Panc1 (cell line): ENCODE measurements at regions not wholly inside any gene's neighbourhood (a gene's known extent, or its start where the extent isn't known, plus 50 kb on each side); places are given as distances from the start of the nearest gene placed in this dataset.

ENCODE experiments used
- ATAC-seq: fragments of 200-7000 bp; cut with Tn5 transposase; 2 replicates; pipeline ENCODE4 v1.9.1; 2020; ENCODE audit warnings: mild to moderate bottlenecking, moderate library complexity
- BruUV-seq: library from RNA; stranded (reverse); fragments of 400-500 nt; replicated peaks from 2 replicates; lab custom pipeline; 2021; lab: Mats Ljungman, UMichigan
- CTCF ChIA-PET: fragments of 300-600 bp; sonication (Branson Sonifier 250); formaldehyde crosslinking; loops from one replicate; lab custom pipeline; 2022; ENCODE audit warnings: antibody characterized with exemption; lab: Charles Lee
- POLR2A ChIA-PET: fragments of 300-600 bp; sonication (Branson Sonifier 250); formaldehyde crosslinking; loops from one replicate; lab custom pipeline; 2022; ENCODE audit warnings: antibody characterized with exemption; lab: Charles Lee
- DNase-seq: peaks from one replicate; pipeline ENCODE4 v3.0.0-alpha.2; 2010; ENCODE audit warnings: low read depth, low spot score
- H3K27ac ChIP-seq: 2 replicates; pipeline ENCODE4 v1.5.1; 2011; ENCODE audit warnings: mild to moderate bottlenecking, low read length, inconsistent platforms
- H3K27me3 ChIP-seq: fragments of 200-500 bp; sonication (Bioruptor generic); 2 replicates; pipeline ENCODE4 v1.6.0; 2014; ENCODE audit warnings: low read length, inconsistent platforms; ENCODE audit not compliant: control insufficient read depth, insufficient read depth
- H3K36me3 ChIP-seq: fragments of 200-500 bp; sonication (Bioruptor generic); 2 replicates; pipeline ENCODE4 v1.5.1; 2014; ENCODE audit warnings: inconsistent platforms, mild to moderate bottlenecking, low read length, moderate library complexity; ENCODE audit not compliant: control insufficient read depth, insufficient read depth
- H3K4me1 ChIP-seq: 2 replicates; pipeline ENCODE4 v1.5.1; 2011; ENCODE audit warnings: inconsistent platforms, mild to moderate bottlenecking, low read length, moderate library complexity; ENCODE audit not compliant: control insufficient read depth, insufficient read depth
- H3K4me3 ChIP-seq, 2 experiments: 2 replicates each; pipeline ENCODE4 v1.5.1; 2011 to 2012; ENCODE audit warnings: low read depth in 2 of 2, low read length in 2 of 2, mild to moderate bottlenecking in 2 of 2, inconsistent platforms in 1 of 2, moderate library complexity in 1 of 2
- H3K9me3 ChIP-seq: fragments of 200-500 bp; sonication (Bioruptor generic); 2 replicates; pipeline ENCODE4 v1.5.1; 2014; ENCODE audit warnings: low read depth, mild to moderate bottlenecking, inconsistent platforms, low read length, moderate library complexity; ENCODE audit not compliant: control insufficient read depth, insufficient read depth
- CTCF ChIP-seq: fragments of 450-650 bp; IDR thresholded peaks from 2 replicates; pipeline ENCODE4 v1.5.1; 2017; ENCODE audit warnings: mild to moderate bottlenecking
- POLR2AphosphoS5 ChIP-seq: IDR thresholded peaks from 2 replicates; pipeline ENCODE4 v1.6.1; 2012; ENCODE audit warnings: mild to moderate bottlenecking, low read depth, low read length, moderate library complexity
- REST ChIP-seq, 2 experiments: IDR thresholded peaks; 2 replicates each; pipeline ENCODE4 v1.6.1; 2011 to 2012; ENCODE audit warnings: low read depth in 2 of 2, control low read depth in 1 of 2, low read length in 1 of 2, mild to moderate bottlenecking in 1 of 2, moderate library complexity in 1 of 2; ENCODE audit not compliant: insufficient read depth in 1 of 2
- SIN3A ChIP-seq: IDR thresholded peaks from 2 replicates; pipeline ENCODE4 v1.6.1; 2012; ENCODE audit warnings: low read depth, mild to moderate bottlenecking, low read length, moderate library complexity, borderline replicate concordance; ENCODE audit not compliant: insufficient read depth
- TCF7L2 ChIP-seq: IDR thresholded peaks from 2 replicates; pipeline ENCODE4 v1.6.1; 2011; ENCODE audit warnings: mild to moderate bottlenecking, low read depth, low read length, inconsistent platforms
- in situ Hi-C: cut with HindIII; loops from 2 replicates; pipeline ENCODE4 v1.10.0; 2016; ENCODE audit warnings: low sequenced_read_pairs, low pct_unique_long_range_greater_than_20kb
- intact Hi-C: fragments of 100-400 bp; cut with micrococcal nuclease; formaldehyde crosslinking; loops from one replicate; pipeline ENCODE4 v1.10.0; 2022; ENCODE audit not compliant: unreplicated experiment

- no peak for DNase-seq
- in situ Hi-C loops, result no loop called here
- intact Hi-C loops, result no loop called here
These were observed 75.4 kb upstream of the IGFBP5 start for GRCh38 chr2:216770717-216771116.

GRCh38 chr2:216770050-216770449, 74.7 kb upstream of the IGFBP5 start:
- no TSS peak for BruUV-seq
- DNase-seq, result no peak
- ChIA-PET POLR2A (no interaction called here), CTCF (interaction anchor here (0.6 kb wide), 1 partner anchor 16 kb away, joined by 4 read pairs; no protein-coding TSS in a partner anchor)
- Histone ChIP-seq H3K4me1 (no peaks in the 10 kb centered on the region), H3K36me3 (no peaks in the 10 kb centered on the region), H3K4me3 (no peak overlapping the region), H3K9me3 (no peaks in the 10 kb centered on the region), H3K27me3 (no peaks in the 10 kb centered on the region; the same call in 1 of the 2 replicates), H3K27ac (no peak overlapping the region)
- no peak for ATAC-seq
- intact Hi-C loops, result no loop called here
- no peak for TF ChIP-seq POLR2AphosphoS5
- TF ChIP-seq TCF7L2, result no peak
- no peak for TF ChIP-seq CTCF
- TF ChIP-seq REST (IDR thresholded peaks at IDR 0.05; ENCODE audit: insufficient read depth in 1 of 2, low read depth in 2 of 2, low read length in 1 of 2), result no peak
- TF ChIP-seq SIN3A, result no peak
- in situ Hi-C loops, result no loop called here

More at GRCh38 chr2:216770717-216771116, 75.4 kb upstream of the IGFBP5 start:
- ATAC-seq, result no peak
- no peaks in the 10 kb centered on the region for H3K4me1 ChIP-seq
- TF ChIP-seq TCF7L2, result no peak
- no peak for TF ChIP-seq CTCF
- TF ChIP-seq REST (IDR thresholded peaks at IDR 0.05; ENCODE audit: insufficient read depth in 1 of 2, low read depth in 2 of 2, low read length in 1 of 2), result no peak
- no peak for TF ChIP-seq POLR2AphosphoS5
- no peak for TF ChIP-seq SIN3A
- no peak overlapping the region for H3K27ac ChIP-seq
- no peaks in the 10 kb centered on the region; the same call in 1 of the 2 replicates for H3K27me3 ChIP-seq
- H3K9me3 ChIP-seq, result no peaks in the 10 kb centered on the region
- no peaks in the 10 kb centered on the region for H3K36me3 ChIP-seq
- H3K4me3 ChIP-seq, result no peak overlapping the region
- BruUV-seq, result no TSS peak
- ChIA-PET CTCF (interaction anchor here (0.6 kb wide), 1 partner anchor 15 kb away, joined by 4 read pairs; no protein-coding TSS in a partner anchor), POLR2A (no interaction called here)
